Right lobe of liver (tissue), 4 donors: ENCODE measurements at regions not wholly inside any gene's neighbourhood (a gene's known extent, or its start where the extent isn't known, plus 50 kb on each side); places are given as distances from the start of the nearest gene placed in this dataset.

Experiments
- CTCF ChIP-seq, 4 donors: fragments of 200-600 bp in 3 of 4; fragments of 450-650 bp in 1 of 4; IDR thresholded peaks; one replicate each; pipeline versions ENCODE4 v1.5.1 to v1.8.0; 2016 to 2022; ENCODE audit warnings: antibody characterized with exemption in 4 of 4, mild to moderate bottlenecking in 2 of 4
- POLR2A ChIP-seq: fragments of 450-650 bp; IDR thresholded peaks from one replicate; pipeline ENCODE4 v1.6.1; 2017; ENCODE audit warnings: antibody characterized with exemption, mild to moderate bottlenecking
- donor health status: DM: no; HTN: no; CAD: no.
- donor health status: DM: no; HTN: no; CAD: no.
- donor health status: DM: no; HTN: yes; CAD: no.

DNA sequence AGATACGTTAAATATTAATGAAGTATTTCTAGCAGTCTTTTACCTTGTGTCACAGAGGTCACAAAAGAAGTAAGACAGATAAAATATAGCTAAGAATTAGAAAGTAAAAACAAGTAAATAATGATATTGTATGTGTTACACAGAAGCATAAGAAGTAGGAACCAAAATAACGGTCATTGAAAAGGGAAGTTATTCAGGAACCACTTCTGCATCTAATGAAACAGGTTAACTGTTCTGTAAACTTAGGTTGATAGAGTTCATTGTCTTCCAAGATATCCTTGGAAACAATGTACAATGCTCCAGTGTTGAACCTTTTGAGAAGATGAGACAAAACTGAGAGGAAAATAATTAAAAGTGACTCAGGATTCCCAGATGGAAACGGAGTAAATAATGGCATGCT is 57.1 kb upstream of the CD302 start:
- no peak for TF ChIP-seq CTCF (IDR thresholded peaks at IDR 0.05)
- TF ChIP-seq POLR2A, result no peak
